ENCODE measurements at regions not wholly inside any gene's neighbourhood (a gene's known extent, or its start where the extent isn't known, plus 50 kb on each side); places are given as distances from the start of the nearest gene placed in this dataset.
"Not testable (repeated sequence)": the region's sequence is repeated elsewhere in the genome, so short reads cannot be mapped to it uniquely, and the experiment has no call there.

GRCh38 chr5:34552686-34553085 lies 103.4 kb upstream of the RAI14 start:
- TF ChIP-seq, protein P1, sequence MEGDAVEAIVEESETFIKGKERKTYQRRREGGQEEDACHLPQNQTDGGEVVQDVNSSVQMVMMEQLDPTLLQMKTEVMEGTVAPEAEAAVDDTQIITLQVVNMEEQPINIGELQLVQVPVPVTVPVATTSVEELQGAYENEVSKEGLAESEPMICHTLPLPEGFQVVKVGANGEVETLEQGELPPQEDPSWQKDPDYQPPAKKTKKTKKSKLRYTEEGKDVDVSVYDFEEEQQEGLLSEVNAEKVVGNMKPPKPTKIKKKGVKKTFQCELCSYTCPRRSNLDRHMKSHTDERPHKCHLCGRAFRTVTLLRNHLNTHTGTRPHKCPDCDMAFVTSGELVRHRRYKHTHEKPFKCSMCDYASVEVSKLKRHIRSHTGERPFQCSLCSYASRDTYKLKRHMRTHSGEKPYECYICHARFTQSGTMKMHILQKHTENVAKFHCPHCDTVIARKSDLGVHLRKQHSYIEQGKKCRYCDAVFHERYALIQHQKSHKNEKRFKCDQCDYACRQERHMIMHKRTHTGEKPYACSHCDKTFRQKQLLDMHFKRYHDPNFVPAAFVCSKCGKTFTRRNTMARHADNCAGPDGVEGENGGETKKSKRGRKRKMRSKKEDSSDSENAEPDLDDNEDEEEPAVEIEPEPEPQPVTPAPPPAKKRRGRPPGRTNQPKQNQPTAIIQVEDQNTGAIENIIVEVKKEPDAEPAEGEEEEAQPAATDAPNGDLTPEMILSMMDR (IDR thresholded peaks at IDR 0.05; ENCODE audit: borderline replicate concordance, insufficient read depth, low read depth, low read length): no peak
- H3K4me3 ChIP-seq (ENCODE audit: low read depth, low read length): no peak overlapping the region

DNA sequence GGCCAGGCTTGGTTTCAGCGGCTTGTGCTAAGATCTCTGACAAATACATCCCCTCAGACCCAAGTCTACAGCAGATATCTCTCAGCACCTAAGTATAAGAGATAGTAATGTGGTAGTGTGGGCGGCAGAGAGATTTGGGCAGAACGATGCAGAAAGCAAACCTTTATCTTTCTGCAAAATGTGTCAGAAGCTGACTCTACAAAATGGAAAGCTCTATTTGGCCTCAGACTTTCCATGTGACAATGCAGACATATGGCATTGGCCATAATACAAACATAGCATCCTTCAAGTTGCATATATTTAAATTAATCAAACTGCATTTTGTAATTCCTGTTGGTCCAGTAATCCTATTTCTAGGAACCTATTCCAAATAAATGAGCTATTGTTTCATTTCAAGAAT lies 102.5 kb upstream of the RAI14 start:
- TF ChIP-seq, protein P1 (IDR thresholded peaks at IDR 0.05; ENCODE audit: borderline replicate concordance, insufficient read depth, low read depth, low read length): no peak
- H3K4me3 ChIP-seq (ENCODE audit: low read depth, low read length): no peak overlapping the region

DNA sequence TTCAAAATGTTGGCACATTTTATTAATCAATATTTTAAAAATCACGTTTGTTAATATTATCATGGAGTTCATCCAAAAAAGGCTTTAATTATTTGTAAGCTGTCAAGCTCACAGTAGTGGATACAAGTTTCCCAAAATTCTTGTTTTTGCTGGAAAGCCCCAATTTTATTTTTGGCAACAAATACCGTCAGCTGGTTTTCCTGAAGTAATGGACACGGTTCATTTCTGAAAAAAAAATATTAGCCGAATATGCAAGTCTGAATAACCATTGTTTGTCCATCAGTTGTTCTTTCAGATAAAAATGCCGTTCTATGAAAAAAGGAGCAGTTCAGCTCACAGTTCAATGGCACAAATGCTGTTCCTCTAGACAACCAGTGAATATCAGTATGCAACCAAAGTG lies 101.5 kb upstream of the RAI14 start:
- TF ChIP-seq, protein P1 (IDR thresholded peaks at IDR 0.05; ENCODE audit: borderline replicate concordance, insufficient read depth, low read depth, low read length): no peak
- H3K4me3 ChIP-seq (ENCODE audit: low read depth, low read length): no peak overlapping the region

- no peak overlapping the region for H3K4me3 ChIP-seq (ENCODE audit: low read depth, low read length)
- TF ChIP-seq, protein P1 (IDR thresholded peaks at IDR 0.05; ENCODE audit: borderline replicate concordance, insufficient read depth, low read depth, low read length): no peak
Measured at GRCh38 chr5:34555699-34556508, 100.2 kb upstream of the RAI14 start.

DNA sequence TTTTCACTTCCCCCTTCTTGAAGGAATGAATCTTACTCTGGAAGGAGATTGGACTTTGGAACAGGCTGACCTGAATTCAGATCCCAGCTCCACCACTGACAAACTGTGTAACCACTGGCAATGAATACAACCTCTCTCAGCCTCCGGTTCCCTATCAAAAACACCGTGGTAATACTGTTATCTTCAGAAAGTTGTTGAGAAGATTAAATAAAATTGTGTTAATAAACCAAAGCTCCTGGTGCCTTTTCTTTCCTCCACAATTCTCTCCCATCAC lies 99.7 kb upstream of the RAI14 start:
- no peak overlapping the region for H3K4me3 ChIP-seq (ENCODE audit: low read depth, low read length)
- TF ChIP-seq, protein P1 (IDR thresholded peaks at IDR 0.05; ENCODE audit: borderline replicate concordance, insufficient read depth, low read depth, low read length): no peak

- not testable (repeated sequence) for H3K4me3 ChIP-seq (ENCODE audit: low read depth, low read length)
Measured at GRCh38 chr5:34561581-34561980, 94.5 kb upstream of the RAI14 start.

DNA sequence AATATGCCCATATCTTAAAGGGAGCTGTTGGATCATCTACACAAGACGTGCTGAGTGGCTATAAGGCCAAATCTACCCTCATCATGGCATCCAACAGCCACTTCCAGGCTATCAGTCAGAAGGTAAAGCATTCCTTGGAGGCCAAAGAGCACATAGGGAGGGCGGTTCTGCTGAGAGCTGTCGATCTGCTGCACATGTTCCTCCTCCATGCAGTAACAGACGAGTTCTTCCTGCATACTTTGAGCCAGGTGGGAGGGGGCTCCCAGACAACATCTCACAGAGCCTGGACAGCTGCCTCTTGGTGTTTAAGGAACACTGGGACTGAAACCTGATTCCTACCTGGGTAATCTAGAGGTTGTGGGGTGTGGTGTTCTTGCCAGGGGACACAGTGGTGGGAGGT lies 93.3 kb upstream of the RAI14 start:
- no peak overlapping the region for H3K4me3 ChIP-seq (ENCODE audit: low read depth, low read length)
- TF ChIP-seq, protein P1 (IDR thresholded peaks at IDR 0.05; ENCODE audit: borderline replicate concordance, insufficient read depth, low read depth, low read length): no peak

All from GM12875 (cell line).